GM03348 (cell line): ENCODE measurements at regions not wholly inside any gene's neighbourhood (a gene's known extent, or its start where the extent isn't known, plus 50 kb on each side); places are given as distances from the start of the nearest gene placed in this dataset.

ENCODE experiments used
- DNase-seq: peaks from one replicate; pipeline ENCODE4 v3.0.0; 2012; ENCODE audit warnings: low spot score

GRCh38 chr4:136750897-136751296 is 781.4 kb downstream of the PCDH18 start:
- DNase-seq = no peak

- no peak for DNase-seq
Measured at GRCh38 chr4:136749989-136750388, 782.3 kb downstream of the PCDH18 start.

DNA sequence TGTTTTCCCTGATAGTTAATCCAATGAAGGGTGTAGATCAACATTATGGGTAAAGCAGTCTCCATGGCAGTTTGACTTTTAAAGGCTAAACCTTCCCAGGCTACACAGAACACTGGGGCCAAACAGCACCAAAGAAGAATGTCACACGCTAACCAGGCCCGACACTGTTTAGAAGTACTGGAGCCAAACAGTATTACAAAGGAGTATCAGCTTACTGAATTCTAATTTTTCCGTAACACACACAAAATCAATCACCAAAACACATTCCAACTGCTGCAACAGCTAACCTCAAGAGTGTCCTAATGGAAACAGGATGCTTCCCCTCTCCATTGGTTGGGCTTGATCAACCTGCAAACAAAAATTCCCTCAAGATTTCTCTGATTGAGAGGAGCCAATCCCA is 783.5 kb downstream of the PCDH18 start:
- no peak for DNase-seq

DNA sequence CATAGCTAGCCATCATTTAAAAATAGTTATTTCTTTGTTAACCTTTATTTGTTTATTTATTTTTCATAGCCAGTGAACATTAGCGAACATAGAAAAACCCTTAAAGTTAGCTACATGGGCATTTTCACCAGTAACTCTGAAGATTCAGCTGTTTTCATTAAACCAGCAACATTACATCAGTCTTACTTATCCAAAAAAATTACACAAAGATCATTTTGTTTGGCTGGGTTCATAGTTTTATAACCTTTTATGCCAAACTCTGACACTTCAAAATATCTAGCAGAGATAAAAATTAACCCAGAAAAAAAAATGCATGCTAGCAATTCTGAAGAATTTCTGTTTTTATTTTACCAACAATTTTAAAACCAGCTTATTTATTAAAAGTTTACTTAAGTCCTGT is 784.1 kb downstream of the PCDH18 start:
- no peak for DNase-seq

DNA sequence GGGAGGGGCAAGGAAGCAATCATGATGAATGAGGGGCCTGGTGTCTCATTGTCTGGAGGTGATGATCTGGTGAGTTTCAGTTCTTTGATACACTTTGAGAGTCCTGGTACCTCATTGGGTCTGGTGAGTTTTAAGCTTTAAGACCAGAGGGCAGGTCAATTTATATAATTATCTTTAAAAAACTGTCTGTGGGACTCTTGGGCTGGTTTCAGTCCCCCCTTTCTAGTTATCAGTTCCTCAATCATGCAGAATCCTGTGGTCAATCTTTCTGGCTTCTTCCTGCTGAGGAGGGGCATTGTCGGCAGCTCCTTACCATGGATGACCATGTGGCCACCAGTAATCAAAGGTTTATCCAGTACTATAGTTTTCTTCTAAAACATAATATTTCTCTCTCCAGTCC is 789.1 kb downstream of the PCDH18 start:
- DNase-seq = no peak

- peak; percentile 4 for DNase-seq
Measured at GRCh38 chr4:136742333-136742732, 790.0 kb downstream of the PCDH18 start.

- no peak for DNase-seq
Measured at GRCh38 chr4:136741468-136741867, 790.8 kb downstream of the PCDH18 start.

DNA sequence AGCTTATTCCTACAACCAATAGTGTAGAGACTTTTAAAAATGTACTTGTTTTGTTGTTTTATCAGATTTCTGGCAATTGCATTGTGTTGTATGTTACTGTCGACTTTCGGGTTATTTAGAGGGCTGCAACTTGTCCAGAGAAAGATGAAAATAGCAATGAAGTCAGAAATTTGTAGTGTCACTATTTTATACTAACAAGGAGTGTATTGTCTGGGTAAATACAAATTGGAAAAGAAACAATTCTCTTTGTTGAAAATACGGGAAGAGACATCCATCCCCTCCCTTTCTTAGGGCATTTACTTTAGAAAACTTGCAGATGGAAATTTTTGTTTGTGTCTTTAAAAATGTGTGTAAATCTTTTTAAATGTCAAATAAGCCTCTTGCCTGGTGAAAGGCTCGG is 792.0 kb downstream of the PCDH18 start:
- DNase-seq = no peak

GRCh38 chr4:136737066-136737465 is 795.2 kb downstream of the PCDH18 start:
- no peak for DNase-seq

DNA sequence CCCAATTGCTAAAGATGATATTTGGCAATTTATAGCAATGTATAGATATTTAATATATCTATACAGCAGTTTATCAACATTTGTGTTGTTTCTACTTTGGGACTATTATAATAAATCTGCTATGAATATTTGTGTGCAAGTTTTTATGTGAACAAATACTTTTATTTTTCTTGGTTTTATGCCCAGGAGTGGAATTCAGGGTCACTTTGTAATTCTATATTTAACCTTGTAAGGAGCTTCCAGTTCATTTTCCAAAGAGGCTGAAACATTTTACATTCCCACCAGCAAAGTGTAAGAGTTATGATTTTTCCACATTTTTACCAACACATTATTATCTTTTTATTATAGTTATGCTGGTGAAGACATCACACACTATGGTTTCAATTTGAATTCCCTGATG is 801.3 kb downstream of the PCDH18 start:
- no peak for DNase-seq

GRCh38 chr4:136725286-136726081 is 806.8 kb downstream of the PCDH18 start:
- DNase-seq = no peak

DNA sequence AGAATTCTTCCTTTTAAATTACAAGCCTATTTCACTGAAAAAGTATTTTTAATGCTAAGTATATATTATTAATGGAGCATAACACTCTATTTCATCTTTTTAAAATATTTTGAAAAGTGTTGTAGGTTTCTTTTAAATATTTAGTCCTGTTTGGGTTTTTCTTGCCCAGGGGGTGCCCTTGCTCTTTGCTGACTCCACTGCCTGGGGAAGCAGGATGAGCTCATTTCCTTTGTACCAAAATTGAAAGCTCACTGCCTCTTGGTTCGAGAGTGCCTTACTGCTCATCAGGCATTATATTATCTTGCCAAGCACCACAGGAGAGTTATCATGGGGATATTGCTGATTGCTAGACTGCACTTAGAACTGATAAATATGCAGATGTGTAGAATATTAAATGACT is 819.2 kb downstream of the PCDH18 start:
- DNase-seq = peak; percentile 2

DNA sequence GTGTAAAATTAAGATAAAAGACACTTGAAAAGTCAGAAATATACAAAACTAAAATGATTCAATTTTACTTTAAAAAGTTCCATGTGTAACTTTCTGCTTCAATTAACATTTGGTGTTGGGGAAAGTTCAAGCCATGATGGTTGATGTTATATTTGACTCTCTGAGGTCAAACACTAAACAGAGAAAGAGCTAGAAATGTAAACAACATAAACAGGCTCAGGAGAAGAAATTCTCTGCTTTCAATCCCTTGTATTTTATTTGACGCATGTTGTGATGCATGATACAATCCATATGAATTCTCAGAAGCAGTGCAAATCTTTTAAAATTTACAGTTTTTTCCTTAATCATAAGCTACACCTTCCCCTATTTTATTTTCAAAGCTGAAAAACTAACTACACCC is 822.4 kb downstream of the PCDH18 start:
- no peak for DNase-seq

GRCh38 chr4:136706942-136707341 is 825.4 kb downstream of the PCDH18 start:
- no peak for DNase-seq

DNA sequence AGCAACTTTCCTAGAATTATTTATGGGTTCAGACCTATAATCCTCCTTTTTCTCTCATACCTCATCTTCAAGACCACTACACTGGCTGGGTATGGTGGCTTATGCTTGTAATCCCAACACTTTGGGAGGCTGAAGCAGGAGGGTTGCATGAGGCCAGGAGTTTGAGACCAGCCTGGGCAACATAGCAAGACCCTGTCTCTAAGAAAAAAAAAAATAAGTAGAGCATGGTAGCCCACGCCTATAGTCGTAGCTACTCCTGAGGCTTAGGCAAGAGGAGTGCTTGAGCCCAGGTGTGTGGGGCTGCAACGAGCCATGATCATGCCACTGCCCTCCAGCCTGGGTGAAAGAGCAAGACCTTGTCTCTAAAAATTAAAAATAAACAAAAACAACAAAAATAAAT is 832.4 kb downstream of the PCDH18 start:
- DNase-seq = no peak

DNA sequence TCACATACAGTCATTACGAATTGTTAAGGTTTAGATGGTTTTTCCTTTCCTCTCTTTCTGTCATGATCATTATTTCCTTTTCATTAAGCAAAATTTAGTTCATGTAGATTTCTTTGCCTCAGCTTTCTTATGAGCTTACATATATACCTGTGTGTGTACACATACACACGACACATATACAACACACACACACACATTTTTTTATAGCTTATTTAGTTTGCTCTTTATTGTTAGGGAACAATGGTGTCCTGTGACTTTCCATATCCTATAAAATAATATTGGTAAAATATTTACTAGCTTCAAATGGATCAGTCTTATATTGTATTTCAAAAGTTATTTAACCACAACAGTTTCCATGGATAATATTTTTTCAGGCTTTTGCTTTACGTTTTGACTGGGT is 840.7 kb downstream of the PCDH18 start:
- DNase-seq = no peak

DNA sequence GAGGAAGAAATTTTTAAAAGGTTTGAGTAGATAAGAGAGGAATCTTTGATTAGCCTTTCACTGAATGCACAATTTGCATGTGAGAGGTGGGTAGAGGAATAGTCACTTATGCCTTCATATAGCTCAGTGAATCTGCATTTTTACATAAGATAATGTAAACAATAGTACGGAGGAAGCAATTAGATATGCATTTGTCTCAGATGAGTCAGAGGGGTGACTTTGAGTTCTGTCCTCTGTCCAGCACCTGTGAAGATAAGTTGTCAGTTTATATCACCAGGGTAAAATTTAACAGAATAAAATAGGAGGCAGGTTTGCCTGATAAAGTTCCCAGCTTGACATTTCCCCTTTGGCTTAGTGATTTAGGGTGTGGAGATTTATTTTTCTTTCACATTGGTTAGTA is 841.9 kb downstream of the PCDH18 start:
- no peak for DNase-seq

- no peak for DNase-seq
Measured at GRCh38 chr4:136687596-136687995, 844.7 kb downstream of the PCDH18 start.

- no peak for DNase-seq
Measured at GRCh38 chr4:136687118-136687517, 845.2 kb downstream of the PCDH18 start.

GRCh38 chr4:136680761-136681160 is 851.5 kb downstream of the PCDH18 start:
- no peak for DNase-seq

GRCh38 chr4:136680271-136680670 is 852.0 kb downstream of the PCDH18 start:
- DNase-seq = no peak

DNA sequence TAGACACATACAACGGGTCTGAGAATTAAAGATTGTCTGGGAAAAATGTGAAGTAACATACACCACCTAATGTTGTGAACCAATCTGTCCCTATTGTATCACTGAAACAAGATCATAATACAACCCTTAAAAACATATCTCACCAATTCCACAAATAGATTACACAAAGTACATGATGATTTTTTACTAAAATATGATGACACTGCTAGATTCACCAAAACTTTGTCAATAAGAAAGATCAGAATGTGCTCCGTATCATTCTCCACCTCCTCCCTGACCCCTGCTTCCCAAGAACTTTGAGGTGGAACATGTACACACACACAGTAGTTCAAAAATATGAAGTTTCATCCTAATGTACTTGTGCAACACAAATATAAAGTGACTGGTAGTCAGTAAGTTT is 862.0 kb downstream of the PCDH18 start:
- DNase-seq = no peak

- no peak for DNase-seq
Measured at GRCh38 chr4:136664988-136665387, 867.3 kb downstream of the PCDH18 start.

DNA sequence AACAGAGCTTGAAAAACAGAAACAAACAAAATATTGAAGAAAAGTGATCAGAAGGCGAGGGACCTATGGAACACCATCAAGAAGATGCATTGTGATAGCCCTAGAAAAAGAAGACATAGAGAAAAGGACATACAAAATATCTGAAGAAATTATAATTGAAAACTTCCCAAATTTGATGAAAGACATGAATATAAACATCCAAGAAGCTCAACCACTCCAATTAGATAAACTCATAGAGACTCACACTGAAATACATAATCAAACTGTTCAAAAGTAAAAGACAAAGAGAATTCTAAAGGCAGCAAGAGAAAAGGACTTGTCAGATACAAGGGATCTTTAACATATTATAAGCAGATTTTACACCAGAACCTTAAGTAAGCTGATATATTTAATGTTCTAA is 869.8 kb downstream of the PCDH18 start:
- DNase-seq = no peak
